ENCODE measurements at regions not wholly inside any gene's neighbourhood (a gene's known extent, or its start where the extent isn't known, plus 50 kb on each side); places are given as distances from the start of the nearest gene placed in this dataset.

GRCh38 chr3:146747051-146747450, 141.9 kb upstream of the PLSCR5 start:
- TF ChIP-seq CTCF (IDR thresholded peaks at IDR 0.05) (no peak), SIN3A (IDR thresholded peaks at IDR 0.05; ENCODE audit: borderline replicate concordance, insufficient read depth, low read depth, low read length) (no peak), POLR2AphosphoS5 (IDR thresholded peaks at IDR 0.05; ENCODE audit: low read depth, low read length) (no peak), TCF7L2 (IDR thresholded peaks at IDR 0.05; ENCODE audit: low read depth, low read length) (no peak)
